Activated T-helper 2 cell treated with anti-CD3 and anti-CD28 coated beads, Interferon-gamma antibody, Interleukin-2, Interleukin-4, amounts not matched to agents 10 μg/mL and 5 μg/mL and 100 μg/mL, durations not matched to agents 14 hours and 24 hours and 36 hours (primary cell): ENCODE measurements at regions not wholly inside any gene's neighbourhood (a gene's known extent, or its start where the extent isn't known, plus 50 kb on each side); places are given as distances from the start of the nearest gene placed in this dataset.
"Not testable (repeated sequence)": the region's sequence is repeated elsewhere in the genome, so short reads cannot be mapped to it uniquely, and the experiment has no call there.

Experiments used
- DNase-seq: peaks from one replicate; pipeline ENCODE4 v3.0.0; 2021; ENCODE audit warnings: low spot score
- H3K27ac Mint-ChIP-seq: one replicate; pipeline ENCODE4 v1.8.0; 2021; ENCODE audit warnings: mixed read lengths
- H3K27me3 Mint-ChIP-seq: one replicate; pipeline ENCODE4 v1.8.0; 2021; ENCODE audit warnings: low read depth, mixed read lengths
- H3K36me3 Mint-ChIP-seq: one replicate; pipeline ENCODE4 v1.8.0; 2021; ENCODE audit warnings: low read depth, mixed read lengths
- H3K4me1 Mint-ChIP-seq: one replicate; pipeline ENCODE4 v1.8.0; 2021; ENCODE audit warnings: low read depth, mixed read lengths
- H3K4me3 Mint-ChIP-seq: one replicate; pipeline ENCODE4 v1.8.0; 2021; ENCODE audit warnings: low read depth, mild to moderate bottlenecking, moderate library complexity, mixed read lengths
- H3K9me3 Mint-ChIP-seq: one replicate; pipeline ENCODE4 v1.8.0; 2021; ENCODE audit warnings: mixed read lengths
- intact Hi-C: fragments of 100-400 bp; cut with micrococcal nuclease; formaldehyde crosslinking; loops from one replicate; pipeline ENCODE4 v1.15.1; 2023

DNA sequence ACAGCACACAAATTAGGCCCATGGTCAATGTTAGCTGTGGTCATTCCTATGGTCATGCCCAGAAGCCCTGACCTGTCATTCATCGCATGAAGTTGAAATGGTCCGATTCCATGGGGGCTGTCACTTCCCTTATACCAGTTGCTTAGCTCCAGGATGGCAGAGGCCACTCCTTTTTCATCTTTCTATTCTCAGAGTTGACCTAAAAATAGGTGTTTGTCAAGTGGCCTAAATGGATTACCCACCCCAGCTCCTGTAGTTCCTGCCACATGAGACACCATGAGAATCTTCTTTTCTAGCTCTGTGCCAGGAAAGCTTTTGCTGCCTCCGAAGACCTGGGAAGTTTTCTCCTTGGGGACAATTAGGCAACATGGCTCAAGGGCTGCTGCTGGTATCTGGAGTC is 141.2 kb upstream of the TRIM73 start:
- H3K9me3 Mint-ChIP-seq, DNase-seq, intact Hi-C loops, H3K4me3 Mint-ChIP-seq, H3K27ac Mint-ChIP-seq, H3K36me3 Mint-ChIP-seq, H3K4me1 Mint-ChIP-seq, H3K27me3 Mint-ChIP-seq: not testable (repeated sequence)

DNA sequence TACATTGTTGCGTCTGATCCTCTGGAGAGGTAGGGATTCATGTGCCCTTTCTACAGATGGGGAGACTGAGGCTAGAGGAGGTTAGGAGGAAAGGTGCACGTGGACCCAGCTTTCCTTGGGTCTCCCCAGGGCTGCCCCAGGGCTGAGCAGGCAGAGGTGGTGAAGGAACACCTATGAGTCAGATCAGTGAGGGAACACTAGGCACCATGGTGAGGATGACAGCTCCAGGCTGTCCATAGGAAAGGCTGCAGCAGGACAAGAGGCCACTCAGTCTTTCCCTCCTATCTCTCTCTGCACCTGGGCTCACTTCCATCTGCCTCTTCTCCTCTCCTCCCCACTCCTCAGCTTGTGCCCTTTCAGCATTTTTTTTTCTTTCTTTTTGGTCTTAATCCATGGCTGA is 138.0 kb upstream of the TRIM73 start:
- H3K36me3 Mint-ChIP-seq, H3K4me3 Mint-ChIP-seq, H3K27me3 Mint-ChIP-seq, H3K4me1 Mint-ChIP-seq, H3K9me3 Mint-ChIP-seq, DNase-seq, intact Hi-C loops, H3K27ac Mint-ChIP-seq: not testable (repeated sequence)

DNA sequence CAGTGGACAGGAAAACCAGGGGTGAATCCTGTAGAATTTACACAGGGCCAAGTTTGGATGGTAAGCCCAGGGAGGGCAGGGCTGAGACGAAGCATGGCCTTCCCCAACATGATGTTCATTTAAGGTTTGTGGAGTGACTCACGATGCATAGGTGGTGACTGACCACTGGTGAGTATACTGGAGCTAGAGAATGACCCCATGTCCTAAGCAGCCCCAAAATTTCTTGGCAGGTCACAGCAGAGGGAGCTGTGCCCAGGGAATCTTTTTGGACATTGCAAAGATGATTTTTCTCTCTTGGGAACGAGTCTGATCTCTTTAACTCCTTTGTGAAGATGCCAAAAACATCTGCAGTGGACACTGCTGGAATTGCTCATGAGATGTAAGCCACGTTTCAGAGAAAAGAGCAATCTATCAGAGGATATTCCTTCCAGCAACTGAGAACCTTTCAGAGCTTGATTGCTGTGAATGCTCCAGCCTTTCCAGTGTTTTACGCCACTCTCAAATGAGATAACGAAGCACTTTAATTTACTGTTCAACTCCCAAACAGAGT is 135.9 kb upstream of the TRIM73 start:
- H3K27me3 Mint-ChIP-seq, H3K4me3 Mint-ChIP-seq, H3K36me3 Mint-ChIP-seq, DNase-seq, H3K9me3 Mint-ChIP-seq, H3K4me1 Mint-ChIP-seq, H3K27ac Mint-ChIP-seq, intact Hi-C loops: not testable (repeated sequence)

DNA sequence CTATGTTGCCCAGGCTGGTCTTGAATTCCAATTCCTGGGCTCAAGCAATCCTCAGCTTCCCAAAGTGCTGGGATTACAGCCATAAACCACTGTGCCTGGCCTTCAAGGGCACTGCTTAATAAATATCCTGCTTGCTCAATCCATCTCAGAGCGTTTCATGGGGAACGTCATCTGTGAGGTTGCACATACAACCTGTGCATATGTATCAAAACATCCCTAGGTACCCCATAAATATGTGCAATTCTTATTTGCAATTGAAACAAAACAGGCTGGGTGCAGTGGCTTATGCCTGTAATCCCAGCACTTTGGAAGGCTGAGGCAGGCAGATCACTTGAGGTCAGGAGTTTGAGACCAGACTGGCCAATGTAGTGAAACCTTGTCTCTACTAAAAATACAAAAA is 133.8 kb upstream of the TRIM73 start:
- H3K27ac Mint-ChIP-seq, H3K27me3 Mint-ChIP-seq, H3K4me1 Mint-ChIP-seq, H3K4me3 Mint-ChIP-seq, H3K9me3 Mint-ChIP-seq, DNase-seq, intact Hi-C loops, H3K36me3 Mint-ChIP-seq: not testable (repeated sequence)

DNA sequence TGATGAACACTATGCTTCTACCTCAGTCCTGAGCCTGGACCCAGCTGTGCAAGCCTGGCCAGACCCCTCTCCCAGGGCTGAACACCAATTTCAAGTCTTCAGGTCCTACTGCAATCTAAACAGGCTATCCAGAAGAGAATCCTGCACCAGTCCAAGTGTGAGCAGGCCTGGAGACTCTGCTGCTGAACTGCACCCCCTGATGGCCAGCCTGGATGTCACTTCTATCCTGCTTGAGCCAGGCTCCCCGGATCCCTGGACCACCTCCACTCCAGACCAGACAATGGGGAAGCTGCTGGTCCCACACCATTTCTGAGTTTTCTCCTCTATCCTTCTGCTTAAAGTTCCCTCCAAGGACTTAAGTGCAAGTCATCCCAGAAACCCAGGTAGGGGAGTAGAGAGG is 127.3 kb upstream of the TRIM73 start:
- H3K4me3 Mint-ChIP-seq, DNase-seq, H3K4me1 Mint-ChIP-seq, H3K9me3 Mint-ChIP-seq, H3K27ac Mint-ChIP-seq, H3K27me3 Mint-ChIP-seq, intact Hi-C loops, H3K36me3 Mint-ChIP-seq: not testable (repeated sequence)

DNA sequence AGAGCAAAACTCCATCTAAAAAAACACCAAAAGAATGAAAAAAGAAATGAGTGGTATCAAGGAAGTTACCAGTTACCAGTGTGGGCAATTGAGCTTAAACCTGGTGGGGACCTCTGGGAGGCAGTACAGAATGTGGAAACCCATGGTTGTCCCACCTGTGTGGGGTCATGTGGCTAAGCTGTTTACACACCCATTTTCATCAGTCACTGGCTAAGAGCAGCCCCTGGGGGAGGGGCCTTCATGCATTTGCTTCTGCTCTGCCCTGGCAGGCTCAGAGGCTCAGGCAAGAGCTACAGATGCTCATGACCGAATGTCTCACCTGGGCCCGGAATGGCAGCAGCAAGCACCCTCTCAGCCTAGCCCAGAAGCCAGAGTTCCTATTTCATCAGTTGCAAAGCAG is 126.3 kb upstream of the TRIM73 start:
- intact Hi-C loops, H3K27ac Mint-ChIP-seq, H3K36me3 Mint-ChIP-seq, DNase-seq, H3K27me3 Mint-ChIP-seq, H3K4me1 Mint-ChIP-seq, H3K9me3 Mint-ChIP-seq, H3K4me3 Mint-ChIP-seq: not testable (repeated sequence)

DNA sequence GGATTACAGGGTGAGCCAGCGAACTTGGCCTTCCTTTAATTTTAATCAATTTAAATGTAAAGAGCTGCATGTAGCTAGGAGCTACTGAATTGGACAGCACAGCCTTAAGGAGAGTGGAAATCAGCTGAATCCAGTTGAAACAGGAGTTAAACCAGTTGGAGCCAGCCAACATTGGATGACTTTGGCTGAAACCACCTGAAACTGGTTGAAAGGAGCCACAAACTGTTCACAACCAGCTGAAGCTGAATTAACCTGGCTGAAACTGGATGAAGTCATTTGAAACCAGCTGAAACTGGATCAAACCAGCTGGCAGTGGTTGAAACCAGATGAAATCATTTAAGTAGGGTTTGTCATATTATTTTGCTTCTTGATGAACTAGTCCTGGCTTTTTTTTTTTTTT is 121.3 kb upstream of the TRIM73 start:
- intact Hi-C loops, H3K36me3 Mint-ChIP-seq, H3K9me3 Mint-ChIP-seq, H3K4me1 Mint-ChIP-seq, DNase-seq, H3K27me3 Mint-ChIP-seq, H3K4me3 Mint-ChIP-seq, H3K27ac Mint-ChIP-seq: not testable (repeated sequence)
